DOHH2 (cell line): ENCODE measurements at regions not wholly inside any gene's neighbourhood (a gene's known extent, or its start where the extent isn't known, plus 50 kb on each side); places are given as distances from the start of the nearest gene placed in this dataset.

Experiments
- CTCF ChIP-seq: fragments of 200-600 bp; sonication (generic); IDR thresholded peaks from one replicate; pipeline ENCODE4 v1.5.1; 2014; ENCODE audit warnings: antibody characterized with exemption, mild to moderate bottlenecking, low read depth, low read length; ENCODE audit not compliant: poor library complexity, severe bottlenecking
- EZH2phosphoT487 ChIP-seq: fragments of 200-600 bp; sonication (generic); IDR thresholded peaks from 2 replicates; pipeline ENCODE4 v1.6.1; 2017; ENCODE audit warnings: borderline replicate concordance, mild to moderate bottlenecking, antibody characterized with exemption, low read length, moderate library complexity, mixed read lengths

GRCh38 chr2:187638840-187639239, 84.6 kb upstream of the TFPI start:
- TF ChIP-seq CTCF (no peak), EZH2phosphoT487 (no peak)
